PFSK-1 (cell line): ENCODE measurements at regions not wholly inside any gene's neighbourhood (a gene's known extent, or its start where the extent isn't known, plus 50 kb on each side); places are given as distances from the start of the nearest gene placed in this dataset.

ENCODE experiments used
- FOXP2 ChIP-seq: optimal IDR thresholded peaks from 2 replicates; pipeline ENCODE3; 2011; ENCODE audit warnings: borderline replicate concordance, control low read depth, inconsistent platforms; ENCODE audit not compliant: insufficient read depth; ENCODE audit errors: extremely low read length, extremely low read depth
- POLR2AphosphoS5 ChIP-seq: IDR thresholded peaks from 2 replicates; pipeline ENCODE4 v1.6.1; 2012; ENCODE audit warnings: low read depth, mild to moderate bottlenecking, control low read depth, low read length, moderate library complexity
- REST ChIP-seq, 2 experiments: IDR thresholded peaks; 2 replicates each; pipeline versions ENCODE4 v1.6.1 to v1.8.0; 2011 to 2012; ENCODE audit warnings: low read depth in 2 of 2, low read length in 2 of 2, control low read depth in 1 of 2, inconsistent platforms in 1 of 2, mild to moderate bottlenecking in 1 of 2, moderate library complexity in 1 of 2; ENCODE audit not compliant: insufficient read depth in 1 of 2
- SIN3A ChIP-seq: IDR thresholded peaks from 2 replicates; pipeline ENCODE4 v1.6.1; 2012; ENCODE audit warnings: mild to moderate bottlenecking, low read length, moderate library complexity, borderline replicate concordance; ENCODE audit not compliant: insufficient read depth
- TAF1 ChIP-seq: IDR thresholded peaks from 2 replicates; pipeline ENCODE4 v1.6.1; 2012; ENCODE audit warnings: low read length, control low read depth, borderline replicate concordance; ENCODE audit not compliant: insufficient read depth

- no peak for TF ChIP-seq TAF1
- TF ChIP-seq FOXP2: no peak
- TF ChIP-seq REST (IDR thresholded peaks at IDR 0.05; ENCODE audit: insufficient read depth in 1 of 2, low read depth in 2 of 2, low read length in 2 of 2): no peak
- TF ChIP-seq POLR2AphosphoS5: no peak
- no peak for TF ChIP-seq SIN3A
These were observed 604.4 kb upstream of the SPRY2 start for GRCh38 chr13:80945328-80945727.

- TF ChIP-seq POLR2AphosphoS5: no peak
- no peak for TF ChIP-seq REST (IDR thresholded peaks at IDR 0.05; ENCODE audit: insufficient read depth in 1 of 2, low read depth in 2 of 2, low read length in 2 of 2)
- TF ChIP-seq SIN3A: no peak
- TF ChIP-seq FOXP2: no peak
- TF ChIP-seq TAF1: no peak
These were observed 598.7 kb upstream of the SPRY2 start for GRCh38 chr13:80939581-80939980.

GRCh38 chr13:80931766-80932165 is 590.8 kb upstream of the SPRY2 start:
- TF ChIP-seq POLR2AphosphoS5: no peak
- TF ChIP-seq REST (IDR thresholded peaks at IDR 0.05; ENCODE audit: insufficient read depth in 1 of 2, low read depth in 2 of 2, low read length in 2 of 2): no peak
- no peak for TF ChIP-seq SIN3A
- no peak for TF ChIP-seq TAF1
- no peak for TF ChIP-seq FOXP2

GRCh38 chr13:80931118-80931517 is 590.2 kb upstream of the SPRY2 start:
- no peak for TF ChIP-seq REST (IDR thresholded peaks at IDR 0.05; ENCODE audit: insufficient read depth in 1 of 2, low read depth in 2 of 2, low read length in 2 of 2)
- no peak for TF ChIP-seq SIN3A
- no peak for TF ChIP-seq POLR2AphosphoS5
- TF ChIP-seq TAF1: no peak
- TF ChIP-seq FOXP2: no peak

- TF ChIP-seq FOXP2 (no peak), TAF1 (no peak)
These were observed 587.3 kb upstream of the SPRY2 start for GRCh38 chr13:80928241-80928640.
